H1 (cell line): ENCODE measurements at regions not wholly inside any gene's neighbourhood (a gene's known extent, or its start where the extent isn't known, plus 50 kb on each side); places are given as distances from the start of the nearest gene placed in this dataset.

Experiments used
- CTCF ChIA-PET: fragments of 300-600 bp; sonication (Branson Sonifier 250); formaldehyde crosslinking; loops from one replicate; lab custom pipeline; 2021; ENCODE audit not compliant: partially characterized antibody; lab: Charles Lee
- POLR2A ChIA-PET: fragments of 300-600 bp; sonication (Branson Sonifier 250); formaldehyde crosslinking; loops from one replicate; lab custom pipeline; 2021; ENCODE audit warnings: inconsistent platforms; ENCODE audit not compliant: partially characterized antibody; lab: Charles Lee
- DNase-seq, 2 experiments: peaks; one replicate each; pipeline versions ENCODE4 v3.0.0 to v3.0.0-alpha.2; 2010 to 2022; ENCODE audit warnings: low spot score in 2 of 2, low read depth in 1 of 2, mixed read lengths in 1 of 2
- FAIRE-seq: peaks from 2 replicates; lab custom pipeline; 2011; peaks lifted over from hg19 to GRCh38; lab: Jason Lieb, UNC
- H2AFZ ChIP-seq: 2 replicates; pipeline ENCODE4 v1.8.1; 2012; ENCODE audit warnings: low read length, inconsistent platforms
- H2AK5ac ChIP-seq: 2 replicates; pipeline ENCODE4 v1.6.1; 2013; ENCODE audit warnings: low read depth, low read length
- H2BK120ac ChIP-seq: replicated peaks from 2 replicates; pipeline ENCODE3; 2013; ENCODE audit warnings: low read depth, low read length, inconsistent platforms
- H2BK12ac ChIP-seq: 2 replicates; pipeline ENCODE4 v1.6.1; 2013; ENCODE audit warnings: low read depth, low read length
- H2BK15ac ChIP-seq: 2 replicates; pipeline ENCODE4 v1.6.1; 2013; ENCODE audit warnings: low read length
- H2BK20ac ChIP-seq: 2 replicates; pipeline ENCODE4 v1.6.1; 2013; ENCODE audit warnings: low read length
- H2BK5ac ChIP-seq: 2 replicates; pipeline ENCODE4 v1.6.1; 2013; ENCODE audit warnings: low read depth, low read length
- H3K14ac ChIP-seq: 2 replicates; pipeline ENCODE4 v1.6.1; 2013; ENCODE audit warnings: inconsistent platforms; ENCODE audit not compliant: insufficient read length
- H3K18ac ChIP-seq: 2 replicates; pipeline ENCODE4 v1.6.1; 2013; ENCODE audit warnings: low read length; ENCODE audit errors: extremely low read depth
- H3K23ac ChIP-seq: 2 replicates; pipeline ENCODE4 v1.6.1; 2013; ENCODE audit warnings: inconsistent platforms; ENCODE audit not compliant: insufficient read length
- H3K23me2 ChIP-seq: 2 replicates; pipeline ENCODE4 v1.6.1; 2013; ENCODE audit warnings: low read depth, low read length
- H3K27ac ChIP-seq: 2 replicates; pipeline ENCODE4 v1.6.1; 2011; ENCODE audit warnings: low read depth, low read length, inconsistent platforms
- H3K27me3 ChIP-seq, 4 experiments: replicated peaks in 1 of 4; 1 replicate in 1 of 4; 2 replicates in 3 of 4; pipeline versions ENCODE4 v1.6.1 to v1.8.1; 2011 to 2013; ENCODE audit warnings: low read length in 3 of 4, mild to moderate bottlenecking in 3 of 4, inconsistent platforms in 2 of 4, mixed read lengths in 2 of 4, moderate library complexity in 1 of 4; ENCODE audit not compliant: control insufficient read depth in 3 of 4, insufficient read depth in 3 of 4; ENCODE audit errors: extremely low read depth in 1 of 4
- H3K36me3 ChIP-seq, 4 experiments: 2 replicates each; pipeline versions ENCODE4 v1.6.1 to v1.8.1; 2011 to 2013; ENCODE audit warnings: mild to moderate bottlenecking in 4 of 4, low read length in 3 of 4, moderate library complexity in 2 of 4, control low read depth in 1 of 4, inconsistent platforms in 1 of 4; ENCODE audit not compliant: insufficient read depth in 4 of 4, control insufficient read depth in 2 of 4
- H3K4ac ChIP-seq: replicated peaks from 2 replicates; pipeline ENCODE3; 2013; ENCODE audit warnings: low read length, low read depth, mixed read lengths, inconsistent platforms; ENCODE audit not compliant: insufficient read length
- H3K4me1 ChIP-seq, 4 experiments: replicated peaks in 1 of 4; 1 replicate in 1 of 4; 2 replicates in 3 of 4; pipeline versions ENCODE4 v1.6.1 to v1.8.1; 2011 to 2013; ENCODE audit warnings: low read length in 3 of 4, inconsistent platforms in 2 of 4, mixed read lengths in 1 of 4; ENCODE audit not compliant: insufficient read depth in 4 of 4, control insufficient read depth in 3 of 4
- H3K4me2 ChIP-seq, 2 experiments: 2 replicates each; pipeline versions ENCODE4 v1.6.1 to v1.8.1; 2011 to 2013; ENCODE audit warnings: low read depth in 2 of 2, low read length in 2 of 2, control low read depth in 1 of 2, inconsistent platforms in 1 of 2, mild to moderate bottlenecking in 1 of 2; ENCODE audit not compliant: insufficient read depth in 1 of 2
- H3K4me3 ChIP-seq, 4 experiments: fragments of 200-600, 300-600 bp in 1 of 4; sonication (generic), shearing (Covaris generic), sonication (Bioruptor Twin) in 1 of 4; 2 replicates each; pipeline versions ENCODE4 v1.5.1 to v1.8.1; 2011 to 2016; ENCODE audit warnings: low read length in 4 of 4, low read depth in 3 of 4, control low read depth in 2 of 4, inconsistent platforms in 2 of 4, mild to moderate bottlenecking in 2 of 4, mixed read lengths in 1 of 4, moderate library complexity in 1 of 4; ENCODE audit not compliant: insufficient read depth in 2 of 4; ENCODE audit errors: extremely low read depth in 1 of 4
- H3K56ac ChIP-seq: replicated peaks from 2 replicates; pipeline ENCODE3; 2013; ENCODE audit warnings: low read depth, mild to moderate bottlenecking, mixed read lengths, low read length, inconsistent platforms; ENCODE audit not compliant: insufficient read length
- H3K79me1 ChIP-seq: 2 replicates; pipeline ENCODE4 v1.6.1; 2013; ENCODE audit warnings: low read depth, low read length, control low read depth
- H3K79me2 ChIP-seq, 2 experiments: 2 replicates each; pipeline versions ENCODE4 v1.6.1 to v1.8.1; 2012 to 2013; ENCODE audit warnings: low read length in 2 of 2, mild to moderate bottlenecking in 2 of 2, inconsistent platforms in 1 of 2; ENCODE audit not compliant: insufficient read depth in 2 of 2, control insufficient read depth in 1 of 2
- H3K9ac ChIP-seq, 4 experiments: replicated peaks in 1 of 4; 1 replicate in 1 of 4; 2 replicates in 3 of 4; pipeline versions ENCODE4 v1.6.1 to v1.8.1; 2011 to 2013; ENCODE audit warnings: low read depth in 3 of 4, low read length in 3 of 4, control low read depth in 2 of 4, mild to moderate bottlenecking in 2 of 4, moderate library complexity in 2 of 4, inconsistent platforms in 1 of 4; ENCODE audit errors: extremely low read depth in 1 of 4
- H3K9me3 ChIP-seq, 2 experiments: 2 replicates each; pipeline versions ENCODE4 v1.6.1 to v1.8.1; 2012 to 2013; ENCODE audit warnings: mild to moderate bottlenecking in 2 of 2, moderate library complexity in 2 of 2, control low read depth in 1 of 2, inconsistent platforms in 1 of 2, low read depth in 1 of 2, low read length in 1 of 2, mixed read lengths in 1 of 2; ENCODE audit not compliant: insufficient read depth in 2 of 2
- H4K20me1 ChIP-seq, 2 experiments: replicated peaks in 1 of 2; 2 replicates each; pipeline versions ENCODE3 to v1.8.1; 2011 to 2013; ENCODE audit warnings: inconsistent platforms in 2 of 2, low read length in 2 of 2, mild to moderate bottlenecking in 1 of 2; ENCODE audit not compliant: insufficient read depth in 2 of 2, control insufficient read depth in 1 of 2
- H4K5ac ChIP-seq: 2 replicates; pipeline ENCODE4 v1.6.1; 2013; ENCODE audit warnings: low read length, low read depth, mixed read lengths, inconsistent platforms; ENCODE audit not compliant: insufficient read length
- H4K8ac ChIP-seq: 2 replicates; pipeline ENCODE4 v1.8.0; 2013; ENCODE audit warnings: mild to moderate bottlenecking, moderate library complexity, low read length, inconsistent platforms; ENCODE audit not compliant: insufficient read depth; ENCODE audit errors: extremely low read depth
- H4K91ac ChIP-seq: replicated peaks from 2 replicates; pipeline ENCODE3; 2013; ENCODE audit warnings: low read length, mixed read lengths, inconsistent platforms; ENCODE audit not compliant: insufficient read length
- ASH2L ChIP-seq: fragments of 200-600, 300-600 bp; sonication (generic); IDR thresholded peaks from one replicate; pipeline ENCODE4 v1.7.1; 2017; ENCODE audit warnings: low read length
- BRCA1 ChIP-seq: IDR thresholded peaks from 2 replicates; pipeline ENCODE4 v1.6.1; 2012; ENCODE audit warnings: low read depth, low read length, improper control_type of control experiment
- CBX5 ChIP-seq: fragments of 300-800, 300-1000 bp; sonication (generic); IDR thresholded peaks from 2 replicates; pipeline ENCODE4 v1.7.1; 2016; ENCODE audit warnings: antibody characterized with exemption, low read length, low read depth
- CREB1 ChIP-seq: IDR thresholded peaks from 2 replicates; pipeline ENCODE4 v1.6.1; 2012; ENCODE audit warnings: inconsistent platforms
- EZH2 ChIP-seq: fragments of 200-600 bp; sonication (generic); IDR thresholded peaks from 2 replicates; pipeline ENCODE4 v1.7.1; 2012; ENCODE audit warnings: low read depth, mild to moderate bottlenecking, moderate library complexity, low read length, inconsistent platforms; ENCODE audit not compliant: severe bottlenecking
- GABPA ChIP-seq: IDR thresholded peaks from 2 replicates; pipeline ENCODE4 v1.6.1; 2011; ENCODE audit warnings: mild to moderate bottlenecking, low read length, moderate library complexity, borderline replicate concordance; ENCODE audit not compliant: insufficient read depth
- GTF2F1 ChIP-seq: IDR thresholded peaks from 2 replicates; pipeline ENCODE4 v1.6.1; 2012; ENCODE audit warnings: low read depth, low read length, improper control_type of control experiment, borderline replicate concordance
- KDM1A ChIP-seq: fragments of 200-600, 300-600 bp; sonication (generic); IDR thresholded peaks from 2 replicates; pipeline ENCODE4 v1.7.1; 2016; ENCODE audit warnings: mild to moderate bottlenecking, low read length, borderline replicate concordance
- KDM4A ChIP-seq: IDR thresholded peaks from one replicate; pipeline ENCODE4 v1.7.1; 2012; ENCODE audit warnings: low read depth, mild to moderate bottlenecking, moderate library complexity, low read length, inconsistent platforms; ENCODE audit not compliant: severe bottlenecking
- MAX ChIP-seq: IDR thresholded peaks from 2 replicates; pipeline ENCODE4 v1.6.1; 2012; ENCODE audit warnings: inconsistent platforms
- SAP30 ChIP-seq: fragments of 300-600 bp; sonication (generic); IDR thresholded peaks from 2 replicates; pipeline ENCODE4 v1.7.1; 2012; ENCODE audit warnings: low read length, moderate library complexity, mild to moderate bottlenecking, inconsistent platforms; ENCODE audit not compliant: insufficient read depth, insufficient replicate concordance
- SIRT6 ChIP-seq: IDR thresholded peaks from one replicate; pipeline ENCODE4 v1.7.1; 2012; ENCODE audit warnings: low read length, inconsistent platforms
- SP4 ChIP-seq: IDR thresholded peaks from 2 replicates; pipeline ENCODE4 v1.6.1; 2012; ENCODE audit warnings: low read length, inconsistent platforms
- TAF1 ChIP-seq: IDR thresholded peaks from 2 replicates; pipeline ENCODE4 v1.6.1; 2011; ENCODE audit warnings: mild to moderate bottlenecking, low read depth, low read length
- USF2 ChIP-seq: IDR thresholded peaks from 2 replicates; pipeline ENCODE4 v1.6.1; 2011; ENCODE audit warnings: low read length, improper control_type of control experiment

GRCh38 chr4:57588557-57588956 is 478.4 kb upstream of the IGFBP7 start:
- H3K4ac ChIP-seq = no peak overlapping the region
- H3K56ac ChIP-seq = no peak overlapping the region
- H2AK5ac ChIP-seq = no peak overlapping the region
- H4K20me1 ChIP-seq = no peaks in the 10 kb centered on the region
- H2BK12ac ChIP-seq = no peak overlapping the region
- DNase-seq (no peak), FAIRE-seq (no peak)
- no peak overlapping the region for H3K9ac ChIP-seq
- no peaks in the 10 kb centered on the region for H3K27me3 ChIP-seq
- no peak overlapping the region for H2BK15ac ChIP-seq
- CTCF ChIA-PET = no interaction called here
- H4K5ac ChIP-seq = no peak overlapping the region
- H2BK20ac ChIP-seq = no peak overlapping the region
- no peak overlapping the region for H2AFZ ChIP-seq
- H2BK120ac ChIP-seq = no peak overlapping the region
- H2BK5ac ChIP-seq = no peak overlapping the region
- H3K18ac ChIP-seq = no peak overlapping the region
- H4K8ac ChIP-seq = no peak overlapping the region
- no peak overlapping the region for H3K23ac ChIP-seq
- H4K91ac ChIP-seq = no peak overlapping the region
- no peaks in the 10 kb centered on the region for H3K4me1 ChIP-seq
- H3K79me1 ChIP-seq = no peaks in the 10 kb centered on the region
- H3K9me3 ChIP-seq = no peaks in the 10 kb centered on the region
- H3K23me2 ChIP-seq = no peaks in the 10 kb centered on the region
- H3K79me2 ChIP-seq = no peaks in the 10 kb centered on the region
- TF ChIP-seq SP4 (no peak), KDM4A (no peak), MAX (no peak), SAP30 (no peak), GTF2F1 (no peak), TAF1 (no peak), SIRT6 (no peak), CREB1 (no peak), ASH2L (no peak), USF2 (no peak), GABPA (no peak), BRCA1 (no peak), EZH2 (no peak), CBX5 (no peak), KDM1A (no peak)
- no peak overlapping the region for H3K4me3 ChIP-seq
- no peak overlapping the region for H3K14ac ChIP-seq
- no peak overlapping the region for H3K4me2 ChIP-seq
- no peak overlapping the region for H3K27ac ChIP-seq
- POLR2A ChIA-PET = no interaction called here
- H3K36me3 ChIP-seq = no peaks in the 10 kb centered on the region
